ENCODE measurements at regions not wholly inside any gene's neighbourhood (a gene's known extent, or its start where the extent isn't known, plus 50 kb on each side); places are given as distances from the start of the nearest gene placed in this dataset.

GRCh38 chr2:84314901-84315330 is 144.2 kb downstream of the SUCLG1 start:
- in situ Hi-C loops (cut with MboI) (no loop called here), intact Hi-C loops (cut with micrococcal nuclease; ENCODE audit: unreplicated experiment) (loop anchor here (10.0 kb wide), 1 partner anchor 490 kb away; no protein-coding TSS in a partner anchor)
- Histone ChIP-seq H3K4me2 (ENCODE audit: control insufficient read depth, insufficient read depth) (no peak overlapping the region), H3K9ac (ENCODE audit: control insufficient read depth, insufficient read depth, low read length) (no peak overlapping the region), H3K4me1 (ENCODE audit: control insufficient read depth, insufficient read depth, low read length) (no peaks in the 10 kb centered on the region), H3K36me3 (ENCODE audit: control insufficient read depth in 2 of 2, insufficient read depth in 2 of 2, low read length in 1 of 2) (no peaks in the 10 kb centered on the region), H3K79me2 (ENCODE audit: control insufficient read depth, insufficient read depth, low read length) (no peaks in the 10 kb centered on the region), H3K9me3 (replicated peaks; ENCODE audit: control insufficient read depth, insufficient read depth, low read length) (no peaks in the 10 kb centered on the region), H3K27ac (ENCODE audit: control insufficient read depth, insufficient read depth) (no peak overlapping the region), H2AFZ (ENCODE audit: control insufficient read depth, low read depth, low read length) (no peak overlapping the region), H4K20me1 (ENCODE audit: control insufficient read depth, insufficient read depth) (no peaks in the 10 kb centered on the region), H3K27me3 (replicated peaks in 1 of 2; ENCODE audit: control insufficient read depth in 2 of 2, insufficient read depth in 2 of 2, low read length in 1 of 2) (no peaks in the 10 kb centered on the region), H3K4me3 (no peak overlapping the region)
- WGBS (ENCODE audit: insufficient coverage, insufficient replicate concordance, low lambda C conversion rate, missing lambda C conversion rate): 9% methylated on average over 11 of the region's 11 CpGs
- POLR2A ChIA-PET: no interaction called here
- SMC1A ChIA-PET (ENCODE audit: uncharacterized antibody, unreplicated experiment): interaction anchor here (0.6 to 1.6 kb wide), 7 partner anchors 9 to 488 kb away, joined by 3 to 6 read pairs (median 4); no protein-coding TSS in a partner anchor
- no TSS peak for BruUV-seq (replicated peaks)
- ATAC-seq (peak; percentile 100), DNase-seq (ENCODE audit: low read depth, low spot score) (peak; percentile 15), FAIRE-seq (peak; percentile 96)
- RAD21 ChIA-PET (ENCODE audit: unreplicated experiment): interaction anchor here (0.8 to 1.1 kb wide), 3 partner anchors 9 to 292 kb away, joined by 3 to 4 read pairs (median 3); no protein-coding TSS in a partner anchor
- CTCF ChIA-PET: interaction anchor here (0.7 to 4.4 kb wide), 18 partner anchors 8 to 935 kb away, joined by 3 to 32 read pairs (median 3); no protein-coding TSS in a partner anchor
- TF ChIP-seq CHD2 (IDR thresholded peaks at IDR 0.05; ENCODE audit: borderline replicate concordance, low read depth, low read length) (peak; percentile 56; the same call in 1 of the 2 replicates), IKZF1 (conservative IDR thresholded peaks at IDR 0.05) (no peak), ZBTB33 (IDR thresholded peaks at IDR 0.05) (no peak), BCL3 (IDR thresholded peaks at IDR 0.05; ENCODE audit: borderline replicate concordance, insufficient read depth, low read depth, low read length, poor library complexity, severe bottlenecking) (no peak), NR2C1 (IDR thresholded peaks at IDR 0.05) (no peak), PKNOX1 (IDR thresholded peaks at IDR 0.05) (no peak), ZNF274 (IDR thresholded peaks at IDR 0.05; ENCODE audit: insufficient read depth, insufficient read length) (no peak), ZBTB40 (IDR thresholded peaks at IDR 0.05; ENCODE audit: borderline replicate concordance) (no peak), ETV6 (conservative IDR thresholded peaks at IDR 0.05 in 1 of 2, IDR thresholded peaks at IDR 0.05 in 1 of 2; ENCODE audit: borderline replicate concordance in 1 of 2, low read depth in 1 of 2) (0 out of 4 replicates have a peak, but pooled peaks of 1 of the 2 experiments have one; percentile 56), KLF5 (IDR thresholded peaks at IDR 0.05; ENCODE audit: partially characterized antibody) (no peak), RAD21 (IDR thresholded peaks at IDR 0.05; ENCODE audit: insufficient read depth, low read depth, low read length) (peak; percentile 94), ASH2L (IDR thresholded peaks at IDR 0.05; ENCODE audit: borderline replicate concordance, low read depth) (no peak)
